PFSK-1 (cell line): ENCODE measurements at regions not wholly inside any gene's neighbourhood (a gene's known extent, or its start where the extent isn't known, plus 50 kb on each side); places are given as distances from the start of the nearest gene placed in this dataset.

Experiments used
- FOXP2 ChIP-seq: optimal IDR thresholded peaks from 2 replicates; pipeline ENCODE3; 2011; ENCODE audit warnings: borderline replicate concordance, control low read depth, inconsistent platforms; ENCODE audit not compliant: insufficient read depth; ENCODE audit errors: extremely low read length, extremely low read depth
- POLR2AphosphoS5 ChIP-seq: IDR thresholded peaks from 2 replicates; pipeline ENCODE4 v1.6.1; 2012; ENCODE audit warnings: low read depth, mild to moderate bottlenecking, control low read depth, low read length, moderate library complexity
- SIN3A ChIP-seq: IDR thresholded peaks from 2 replicates; pipeline ENCODE4 v1.6.1; 2012; ENCODE audit warnings: mild to moderate bottlenecking, low read length, moderate library complexity, borderline replicate concordance; ENCODE audit not compliant: insufficient read depth
- TAF1 ChIP-seq: IDR thresholded peaks from 2 replicates; pipeline ENCODE4 v1.6.1; 2012; ENCODE audit warnings: low read length, control low read depth, borderline replicate concordance; ENCODE audit not compliant: insufficient read depth
- TF ChIP-seq, protein P1 (sequence below), 2 experiments: IDR thresholded peaks; 2 replicates each; pipeline versions ENCODE4 v1.6.1 to v1.8.0; 2011 to 2012; ENCODE audit warnings: low read depth in 2 of 2, low read length in 2 of 2, control low read depth in 1 of 2, inconsistent platforms in 1 of 2, mild to moderate bottlenecking in 1 of 2, moderate library complexity in 1 of 2; ENCODE audit not compliant: insufficient read depth in 1 of 2

DNA sequence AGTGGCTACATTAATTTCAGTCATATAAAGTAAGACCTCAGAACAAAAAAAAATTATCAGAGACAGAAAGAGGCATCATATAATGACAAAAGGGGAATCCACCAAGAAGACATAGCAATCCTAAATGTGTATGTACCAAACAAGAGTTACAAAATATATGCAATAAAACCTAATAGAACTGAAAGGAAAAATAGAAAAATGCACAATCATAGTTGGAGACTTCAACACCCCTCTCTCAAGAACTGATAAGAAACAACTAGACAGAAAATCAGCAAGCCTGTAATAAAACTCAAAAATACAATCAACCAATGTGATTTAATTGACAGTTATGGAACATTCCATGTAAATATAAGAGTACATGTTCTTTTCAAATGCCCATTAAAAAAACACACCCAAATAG lies 61.3 kb upstream of the C16orf82 start:
- no peak for TF ChIP-seq TAF1
- TF ChIP-seq POLR2AphosphoS5 = no peak
- TF ChIP-seq SIN3A = no peak
- TF ChIP-seq, protein P1, sequence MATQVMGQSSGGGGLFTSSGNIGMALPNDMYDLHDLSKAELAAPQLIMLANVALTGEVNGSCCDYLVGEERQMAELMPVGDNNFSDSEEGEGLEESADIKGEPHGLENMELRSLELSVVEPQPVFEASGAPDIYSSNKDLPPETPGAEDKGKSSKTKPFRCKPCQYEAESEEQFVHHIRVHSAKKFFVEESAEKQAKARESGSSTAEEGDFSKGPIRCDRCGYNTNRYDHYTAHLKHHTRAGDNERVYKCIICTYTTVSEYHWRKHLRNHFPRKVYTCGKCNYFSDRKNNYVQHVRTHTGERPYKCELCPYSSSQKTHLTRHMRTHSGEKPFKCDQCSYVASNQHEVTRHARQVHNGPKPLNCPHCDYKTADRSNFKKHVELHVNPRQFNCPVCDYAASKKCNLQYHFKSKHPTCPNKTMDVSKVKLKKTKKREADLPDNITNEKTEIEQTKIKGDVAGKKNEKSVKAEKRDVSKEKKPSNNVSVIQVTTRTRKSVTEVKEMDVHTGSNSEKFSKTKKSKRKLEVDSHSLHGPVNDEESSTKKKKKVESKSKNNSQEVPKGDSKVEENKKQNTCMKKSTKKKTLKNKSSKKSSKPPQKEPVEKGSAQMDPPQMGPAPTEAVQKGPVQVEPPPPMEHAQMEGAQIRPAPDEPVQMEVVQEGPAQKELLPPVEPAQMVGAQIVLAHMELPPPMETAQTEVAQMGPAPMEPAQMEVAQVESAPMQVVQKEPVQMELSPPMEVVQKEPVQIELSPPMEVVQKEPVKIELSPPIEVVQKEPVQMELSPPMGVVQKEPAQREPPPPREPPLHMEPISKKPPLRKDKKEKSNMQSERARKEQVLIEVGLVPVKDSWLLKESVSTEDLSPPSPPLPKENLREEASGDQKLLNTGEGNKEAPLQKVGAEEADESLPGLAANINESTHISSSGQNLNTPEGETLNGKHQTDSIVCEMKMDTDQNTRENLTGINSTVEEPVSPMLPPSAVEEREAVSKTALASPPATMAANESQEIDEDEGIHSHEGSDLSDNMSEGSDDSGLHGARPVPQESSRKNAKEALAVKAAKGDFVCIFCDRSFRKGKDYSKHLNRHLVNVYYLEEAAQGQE (IDR thresholded peaks at IDR 0.05; ENCODE audit: insufficient read depth in 1 of 2, low read depth in 2 of 2, low read length in 2 of 2) = no peak
- TF ChIP-seq FOXP2 = no peak
